Upper lobe of right lung (tissue), 1 donor: ENCODE measurements at regions not wholly inside any gene's neighbourhood (a gene's known extent, or its start where the extent isn't known, plus 50 kb on each side); places are given as distances from the start of the nearest gene placed in this dataset.
A peak's percentile ranks its signal among the peaks of the same experiment; 100 is the strongest.

ENCODE experiments used
- ATAC-seq: fragments of 200-7000 bp; cut with Tn5 transposase; one replicate; pipeline ENCODE4 v1.9.1; 2020; ENCODE audit warnings: mild to moderate bottlenecking, moderate library complexity
- DNase-seq: peaks from one replicate; pipeline ENCODE4 v3.0.0-alpha.2; 2020
- H3K27ac ChIP-seq: fragments of 200-600 bp; one replicate; pipeline ENCODE4 v1.8.0; 2022
- H3K27me3 ChIP-seq: fragments of 200-600 bp; one replicate; pipeline ENCODE4 v1.8.0; 2022; ENCODE audit warnings: mild to moderate bottlenecking
- H3K36me3 ChIP-seq: fragments of 200-600 bp; one replicate; pipeline ENCODE4 v1.8.0; 2022
- H3K4me1 ChIP-seq: fragments of 200-600 bp; one replicate; pipeline ENCODE4 v1.8.0; 2022
- H3K4me3 ChIP-seq: fragments of 200-600 bp; one replicate; pipeline ENCODE4 v1.8.0; 2022; ENCODE audit warnings: mild to moderate bottlenecking
- H3K9me3 ChIP-seq: fragments of 200-600 bp; one replicate; pipeline ENCODE4 v1.8.0; 2022
- intact Hi-C: fragments of 100-400 bp; cut with DNase I; formaldehyde crosslinking; loops from one replicate; pipeline ENCODE4 v1.11.0; 2022
- TF ChIP-seq, protein P1 (sequence below): fragments of 200-600 bp; IDR thresholded peaks from one replicate; pipeline ENCODE4 v1.8.0; 2022; ENCODE audit warnings: antibody characterized with exemption
- donor health status: DM: no; HTN: yes; CAD: no; lungs with severe emphysema.

DNA sequence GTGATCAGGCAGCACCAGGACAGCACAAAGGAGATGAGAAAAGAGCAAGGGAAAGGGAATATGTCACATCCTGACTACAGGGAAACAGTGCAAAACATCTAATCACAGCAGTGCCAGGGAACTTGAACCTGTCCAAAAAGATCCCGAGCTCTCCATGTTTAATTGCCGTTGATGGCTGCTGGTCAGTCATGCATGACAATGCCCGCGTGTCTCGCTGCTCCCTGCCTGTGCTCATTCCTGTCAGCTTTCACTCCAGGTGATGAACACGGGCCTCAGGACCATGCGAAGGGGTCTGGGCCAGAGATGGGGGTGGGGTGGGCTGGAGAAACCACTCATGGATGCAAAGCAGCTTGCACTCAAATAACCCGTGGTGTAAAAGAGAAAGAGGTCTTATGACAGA, 287.0 kb downstream of the GPATCH2 start:
- DNase-seq (no peak), ATAC-seq (no peak)
- H3K4me3 ChIP-seq: no peak overlapping the region

DNA sequence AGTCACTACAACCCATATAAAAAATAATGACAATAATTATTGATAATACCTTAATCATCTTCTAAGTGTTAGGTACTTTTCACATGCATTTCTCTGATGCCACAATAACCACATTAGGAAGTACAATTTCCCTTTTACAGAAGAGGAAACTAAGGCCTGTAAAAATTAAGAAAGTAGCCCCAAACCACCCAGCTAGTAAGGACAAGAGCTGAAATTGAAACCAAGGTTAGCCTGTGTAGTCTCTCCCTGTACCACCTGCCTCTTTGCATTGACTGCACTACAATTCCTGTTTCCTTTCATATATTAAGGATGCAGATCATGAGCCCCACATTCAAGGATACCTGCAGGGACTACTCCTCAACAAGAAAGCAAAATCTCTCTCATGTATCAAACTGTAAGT, 288.8 kb downstream of the GPATCH2 start:
- Histone ChIP-seq H3K4me1 (no peaks in the 10 kb centered on the region), H3K27me3 (no peaks in the 10 kb centered on the region), H3K36me3 (no peaks in the 10 kb centered on the region), H3K4me3 (no peak overlapping the region), H3K27ac (no peak overlapping the region), H3K9me3 (no peaks in the 10 kb centered on the region)
- DNase-seq (no peak), ATAC-seq (no peak)
- TF ChIP-seq, protein P1, sequence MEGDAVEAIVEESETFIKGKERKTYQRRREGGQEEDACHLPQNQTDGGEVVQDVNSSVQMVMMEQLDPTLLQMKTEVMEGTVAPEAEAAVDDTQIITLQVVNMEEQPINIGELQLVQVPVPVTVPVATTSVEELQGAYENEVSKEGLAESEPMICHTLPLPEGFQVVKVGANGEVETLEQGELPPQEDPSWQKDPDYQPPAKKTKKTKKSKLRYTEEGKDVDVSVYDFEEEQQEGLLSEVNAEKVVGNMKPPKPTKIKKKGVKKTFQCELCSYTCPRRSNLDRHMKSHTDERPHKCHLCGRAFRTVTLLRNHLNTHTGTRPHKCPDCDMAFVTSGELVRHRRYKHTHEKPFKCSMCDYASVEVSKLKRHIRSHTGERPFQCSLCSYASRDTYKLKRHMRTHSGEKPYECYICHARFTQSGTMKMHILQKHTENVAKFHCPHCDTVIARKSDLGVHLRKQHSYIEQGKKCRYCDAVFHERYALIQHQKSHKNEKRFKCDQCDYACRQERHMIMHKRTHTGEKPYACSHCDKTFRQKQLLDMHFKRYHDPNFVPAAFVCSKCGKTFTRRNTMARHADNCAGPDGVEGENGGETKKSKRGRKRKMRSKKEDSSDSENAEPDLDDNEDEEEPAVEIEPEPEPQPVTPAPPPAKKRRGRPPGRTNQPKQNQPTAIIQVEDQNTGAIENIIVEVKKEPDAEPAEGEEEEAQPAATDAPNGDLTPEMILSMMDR: no peak
- intact Hi-C loops: no loop called here

More for the DNA sequence above, 287.0 kb downstream of the GPATCH2 start:
- TF ChIP-seq, protein P1: no peak
- Histone ChIP-seq H3K4me1 (no peaks in the 10 kb centered on the region), H3K27me3 (no peaks in the 10 kb centered on the region), H3K9me3 (no peaks in the 10 kb centered on the region), H3K27ac (no peak overlapping the region), H3K36me3 (no peaks in the 10 kb centered on the region)
- intact Hi-C loops: no loop called here

DNA sequence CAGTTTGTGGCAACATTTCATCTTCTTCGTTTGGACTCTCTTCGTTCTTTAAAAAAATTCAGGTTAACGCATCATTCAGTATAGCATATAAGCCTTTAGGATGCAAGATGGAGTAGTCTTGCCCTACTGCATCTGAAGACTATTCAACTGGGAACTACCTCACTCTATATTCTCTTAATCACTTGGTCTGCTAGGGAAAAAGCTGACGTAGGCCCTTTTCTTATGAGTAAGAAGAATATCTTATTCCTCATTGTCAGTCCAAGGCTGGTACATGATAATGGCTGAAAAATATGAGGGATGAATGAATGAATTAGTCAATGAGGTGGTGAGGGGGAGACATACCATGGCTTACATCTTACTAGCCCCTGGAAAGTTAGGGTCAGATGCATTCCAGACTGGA, 294.2 kb downstream of the GPATCH2 start:
- intact Hi-C loops: no loop called here
- Histone ChIP-seq H3K9me3 (no peaks in the 10 kb centered on the region), H3K4me3 (no peak overlapping the region)

DNA sequence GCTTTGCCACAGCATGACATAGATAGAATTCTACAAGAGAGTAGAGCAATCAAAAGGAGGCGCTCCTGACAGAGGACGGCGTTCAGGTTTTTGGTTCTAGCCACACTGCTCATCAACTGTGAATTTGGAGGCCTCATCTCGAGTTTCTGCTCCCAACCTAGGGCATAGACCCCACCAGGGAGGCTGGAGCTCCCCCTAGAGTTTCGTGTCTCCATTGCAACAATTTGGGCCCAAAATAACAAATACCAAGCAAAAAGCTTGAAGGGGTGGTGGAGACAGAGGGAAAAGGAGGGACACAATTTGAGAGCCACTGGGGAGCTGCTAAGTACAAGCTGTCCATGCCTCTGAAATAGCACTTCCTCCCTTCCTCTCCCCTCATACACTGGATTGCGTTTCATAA, 297.0 kb downstream of the GPATCH2 start:
- intact Hi-C loops: no loop called here
- H3K4me1 ChIP-seq: peaks cover 7% of the 10 kb centered on the region
- no peaks in the 10 kb centered on the region for H3K36me3 ChIP-seq
- ATAC-seq (peak; percentile 17), DNase-seq (no peak)
- no peak overlapping the region for H3K4me3 ChIP-seq
- no peaks in the 10 kb centered on the region for H3K27me3 ChIP-seq
- TF ChIP-seq, protein P1: peak; percentile 39
- no peak overlapping the region for H3K27ac ChIP-seq
- no peaks in the 10 kb centered on the region for H3K9me3 ChIP-seq

More for the DNA sequence above, 294.2 kb downstream of the GPATCH2 start:
- Histone ChIP-seq H3K4me1 (peaks cover 3% of the 10 kb centered on the region), H3K27ac (no peak overlapping the region), H3K27me3 (no peaks in the 10 kb centered on the region), H3K36me3 (no peaks in the 10 kb centered on the region)
- TF ChIP-seq, protein P1: no peak
- no peak for ATAC-seq
- no peak for DNase-seq

DNA sequence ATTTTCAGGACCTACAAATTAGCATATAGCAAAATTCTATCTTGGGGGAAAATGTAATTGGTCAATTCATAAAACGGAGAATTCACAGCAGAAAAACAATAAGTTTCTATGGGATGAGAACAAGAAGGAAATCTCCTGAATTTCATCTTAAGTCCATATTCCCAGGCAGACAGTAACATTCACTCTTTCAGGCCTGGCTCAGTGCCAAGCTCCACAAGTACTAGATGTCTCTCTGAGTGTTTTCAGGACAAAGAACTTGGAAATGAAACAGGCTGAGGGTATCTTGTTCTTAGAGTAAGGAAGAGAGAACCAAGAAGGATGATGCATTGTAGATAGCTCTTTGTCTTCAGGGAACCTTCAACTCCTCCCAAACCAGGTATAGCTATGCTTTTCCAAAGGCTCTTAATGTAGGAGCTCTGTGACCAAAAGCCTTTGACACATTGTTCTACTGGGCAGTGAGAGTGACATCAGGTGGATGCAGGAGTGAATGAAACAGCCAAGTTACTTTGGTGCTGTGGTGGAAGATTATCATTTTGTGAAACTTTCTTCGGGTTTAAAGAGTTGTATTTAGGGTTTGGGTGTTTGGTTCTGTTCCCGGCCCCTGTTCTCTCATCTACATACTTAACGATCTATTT, 298.3 kb downstream of the GPATCH2 start:
- no peaks in the 10 kb centered on the region for H3K27me3 ChIP-seq
- peaks cover 7% of the 10 kb centered on the region for H3K4me1 ChIP-seq
- intact Hi-C loops: no loop called here
- DNase-seq (no peak), ATAC-seq (no peak)
- H3K27ac ChIP-seq: no peak overlapping the region
- TF ChIP-seq, protein P1: no peak
- H3K9me3 ChIP-seq: no peaks in the 10 kb centered on the region
- no peak overlapping the region for H3K4me3 ChIP-seq
- no peaks in the 10 kb centered on the region for H3K36me3 ChIP-seq

DNA sequence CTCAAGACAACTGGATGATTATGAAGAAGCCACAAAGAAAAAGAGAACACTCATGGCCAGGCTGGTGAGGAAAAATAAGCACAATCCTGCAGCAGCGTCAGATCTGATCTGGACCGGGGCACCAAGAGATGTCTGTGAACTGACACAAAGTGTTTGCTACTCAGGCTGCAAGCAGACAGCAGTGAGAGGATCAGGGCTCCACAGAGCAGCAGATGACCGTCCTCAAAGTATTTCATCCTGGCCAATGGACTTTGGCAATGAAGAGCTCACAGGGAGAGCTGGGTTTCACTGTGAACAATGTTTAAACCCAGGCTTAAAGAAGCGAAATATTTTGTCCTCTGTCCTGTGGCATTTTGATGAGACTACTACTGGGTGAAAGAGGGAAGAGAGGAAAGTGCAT, 299.2 kb downstream of the GPATCH2 start:
- DNase-seq (no peak), ATAC-seq (no peak)
- no peaks in the 10 kb centered on the region for H3K36me3 ChIP-seq
- H3K4me1 ChIP-seq: peaks cover 7% of the 10 kb centered on the region
- H3K9me3 ChIP-seq: no peaks in the 10 kb centered on the region
- intact Hi-C loops: no loop called here
- H3K27me3 ChIP-seq: no peaks in the 10 kb centered on the region
- no peak overlapping the region for H3K27ac ChIP-seq
- TF ChIP-seq, protein P1: no peak
- no peak overlapping the region for H3K4me3 ChIP-seq
